ENCODE measurements at regions not wholly inside any gene's neighbourhood (a gene's known extent, or its start where the extent isn't known, plus 50 kb on each side); places are given as distances from the start of the nearest gene placed in this dataset.

DNA sequence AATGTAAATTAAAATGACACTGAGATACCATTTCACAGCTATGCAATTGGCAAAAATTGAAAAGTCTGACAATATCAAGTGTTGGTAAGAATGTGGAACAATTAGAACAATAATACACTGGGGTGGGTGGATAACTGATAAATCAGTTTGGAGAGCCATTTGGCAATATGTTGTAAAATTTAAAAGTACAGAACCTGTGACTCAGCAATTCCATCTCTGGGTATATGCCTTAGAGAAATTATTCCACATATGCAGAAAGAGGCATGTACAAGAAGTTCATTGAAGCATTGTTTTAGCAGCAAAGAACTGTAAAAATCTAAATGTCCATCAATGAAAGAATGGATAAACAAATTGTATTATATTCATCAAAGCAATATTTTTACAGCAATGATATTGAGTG lies 89.3 kb upstream of the NR3C1 start:
- TF ChIP-seq, protein P1, sequence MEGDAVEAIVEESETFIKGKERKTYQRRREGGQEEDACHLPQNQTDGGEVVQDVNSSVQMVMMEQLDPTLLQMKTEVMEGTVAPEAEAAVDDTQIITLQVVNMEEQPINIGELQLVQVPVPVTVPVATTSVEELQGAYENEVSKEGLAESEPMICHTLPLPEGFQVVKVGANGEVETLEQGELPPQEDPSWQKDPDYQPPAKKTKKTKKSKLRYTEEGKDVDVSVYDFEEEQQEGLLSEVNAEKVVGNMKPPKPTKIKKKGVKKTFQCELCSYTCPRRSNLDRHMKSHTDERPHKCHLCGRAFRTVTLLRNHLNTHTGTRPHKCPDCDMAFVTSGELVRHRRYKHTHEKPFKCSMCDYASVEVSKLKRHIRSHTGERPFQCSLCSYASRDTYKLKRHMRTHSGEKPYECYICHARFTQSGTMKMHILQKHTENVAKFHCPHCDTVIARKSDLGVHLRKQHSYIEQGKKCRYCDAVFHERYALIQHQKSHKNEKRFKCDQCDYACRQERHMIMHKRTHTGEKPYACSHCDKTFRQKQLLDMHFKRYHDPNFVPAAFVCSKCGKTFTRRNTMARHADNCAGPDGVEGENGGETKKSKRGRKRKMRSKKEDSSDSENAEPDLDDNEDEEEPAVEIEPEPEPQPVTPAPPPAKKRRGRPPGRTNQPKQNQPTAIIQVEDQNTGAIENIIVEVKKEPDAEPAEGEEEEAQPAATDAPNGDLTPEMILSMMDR (CRISPR knock-in tag; IDR thresholded peaks at IDR 0.05) = no peak
- TF ChIP-seq REPIN1 (CRISPR knock-in tag; IDR thresholded peaks at IDR 0.05; ENCODE audit: borderline replicate concordance, low read depth) = no peak
- no peak for TF ChIP-seq CENPT (CRISPR knock-in tag; IDR thresholded peaks at IDR 0.05; ENCODE audit: low read depth)
- no peak for TF ChIP-seq TCF7 (IDR thresholded peaks at IDR 0.05; ENCODE audit: low read depth)
- TF ChIP-seq ARNT (IDR thresholded peaks at IDR 0.05) = no peak
- no peak for TF ChIP-seq NFYB (CRISPR knock-in tag; IDR thresholded peaks at IDR 0.05)
- TF ChIP-seq KAT2B (IDR thresholded peaks at IDR 0.05; ENCODE audit: borderline replicate concordance, low read depth, low read length) = no peak
- no peak for TF ChIP-seq PTBP1 (IDR thresholded peaks at IDR 0.05; ENCODE audit: low read depth, low read length, poor library complexity, severe bottlenecking)
- no peak for TF ChIP-seq PHF8 (CRISPR knock-in tag; IDR thresholded peaks at IDR 0.05)
- TF ChIP-seq, protein P2, sequence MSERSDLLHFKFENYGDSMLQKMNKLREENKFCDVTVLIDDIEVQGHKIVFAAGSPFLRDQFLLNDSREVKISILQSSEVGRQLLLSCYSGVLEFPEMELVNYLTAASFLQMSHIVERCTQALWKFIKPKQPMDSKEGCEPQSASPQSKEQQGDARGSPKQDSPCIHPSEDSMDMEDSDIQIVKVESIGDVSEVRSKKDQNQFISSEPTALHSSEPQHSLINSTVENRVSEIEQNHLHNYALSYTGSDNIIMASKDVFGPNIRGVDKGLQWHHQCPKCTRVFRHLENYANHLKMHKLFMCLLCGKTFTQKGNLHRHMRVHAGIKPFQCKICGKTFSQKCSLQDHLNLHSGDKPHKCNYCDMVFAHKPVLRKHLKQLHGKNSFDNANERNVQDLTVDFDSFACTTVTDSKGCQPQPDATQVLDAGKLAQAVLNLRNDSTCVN (CRISPR knock-in tag; IDR thresholded peaks at IDR 0.05; ENCODE audit: borderline replicate concordance) = no peak

All from HepG2 (cell line).